Activated CD4-positive, alpha-beta T cell treated with anti-CD3 and anti-CD28 coated beads for 4 hours (primary cell): ENCODE measurements at regions not wholly inside any gene's neighbourhood (a gene's known extent, or its start where the extent isn't known, plus 50 kb on each side); places are given as distances from the start of the nearest gene placed in this dataset.
"Not testable (repeated sequence)": the region's sequence is repeated elsewhere in the genome, so short reads cannot be mapped to it uniquely, and the experiment has no call there.

Experiments used
- DNase-seq, 2 donors: peaks; one replicate each; pipeline ENCODE4 v3.0.0-alpha.2; 2020

- no peak for DNase-seq
Observed at GRCh38 chr21:38115870-38116269, 140.9 kb upstream of the KCNJ15 start.

- no peak for DNase-seq
Observed at GRCh38 chr21:38119793-38120192, 137.0 kb upstream of the KCNJ15 start.

GRCh38 chr21:38120679-38120983 lies 136.2 kb upstream of the KCNJ15 start:
- not testable (repeated sequence) for DNase-seq

DNA sequence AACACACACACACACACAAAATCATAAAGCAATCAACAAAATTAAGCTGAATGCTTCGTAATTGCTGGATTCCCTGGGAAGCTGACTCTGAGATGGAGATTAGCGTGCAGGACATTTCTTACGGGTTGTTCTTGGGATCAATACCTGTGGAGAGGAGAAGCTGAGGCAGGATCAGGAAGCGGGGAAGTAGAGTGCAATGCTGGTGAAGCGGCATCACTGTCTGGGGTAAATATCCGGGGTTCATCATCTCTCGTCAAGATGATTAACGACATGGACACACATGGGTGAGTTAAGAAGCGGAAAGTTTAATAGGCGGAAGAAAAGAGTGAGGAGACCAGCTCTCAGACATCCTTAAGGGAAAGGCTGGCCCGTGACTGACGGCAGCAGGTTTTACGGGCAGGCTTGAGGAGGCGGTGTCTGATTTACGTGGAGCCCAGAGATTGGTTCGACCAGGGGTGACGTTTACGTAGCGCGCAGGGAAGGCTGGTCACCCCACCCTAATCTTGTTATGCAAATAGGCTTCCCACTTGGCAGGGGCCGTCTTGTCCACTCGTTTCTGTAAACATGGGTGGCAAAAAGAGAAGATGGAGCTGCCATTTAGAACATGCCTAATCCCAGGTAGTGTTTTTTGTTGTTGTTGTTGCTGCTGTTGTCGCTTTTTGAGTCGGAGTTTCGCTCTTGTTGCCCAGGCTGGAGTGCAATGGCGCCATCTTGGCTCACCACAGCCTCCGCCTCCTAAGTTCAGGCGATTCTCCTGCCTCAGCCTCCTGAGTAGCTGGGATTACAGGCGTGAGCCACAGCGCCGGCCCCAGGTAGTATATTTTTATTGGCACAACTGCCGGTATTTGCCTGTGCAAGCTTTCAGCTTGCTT lies 135.6 kb upstream of the KCNJ15 start:
- no peak for DNase-seq

DNA sequence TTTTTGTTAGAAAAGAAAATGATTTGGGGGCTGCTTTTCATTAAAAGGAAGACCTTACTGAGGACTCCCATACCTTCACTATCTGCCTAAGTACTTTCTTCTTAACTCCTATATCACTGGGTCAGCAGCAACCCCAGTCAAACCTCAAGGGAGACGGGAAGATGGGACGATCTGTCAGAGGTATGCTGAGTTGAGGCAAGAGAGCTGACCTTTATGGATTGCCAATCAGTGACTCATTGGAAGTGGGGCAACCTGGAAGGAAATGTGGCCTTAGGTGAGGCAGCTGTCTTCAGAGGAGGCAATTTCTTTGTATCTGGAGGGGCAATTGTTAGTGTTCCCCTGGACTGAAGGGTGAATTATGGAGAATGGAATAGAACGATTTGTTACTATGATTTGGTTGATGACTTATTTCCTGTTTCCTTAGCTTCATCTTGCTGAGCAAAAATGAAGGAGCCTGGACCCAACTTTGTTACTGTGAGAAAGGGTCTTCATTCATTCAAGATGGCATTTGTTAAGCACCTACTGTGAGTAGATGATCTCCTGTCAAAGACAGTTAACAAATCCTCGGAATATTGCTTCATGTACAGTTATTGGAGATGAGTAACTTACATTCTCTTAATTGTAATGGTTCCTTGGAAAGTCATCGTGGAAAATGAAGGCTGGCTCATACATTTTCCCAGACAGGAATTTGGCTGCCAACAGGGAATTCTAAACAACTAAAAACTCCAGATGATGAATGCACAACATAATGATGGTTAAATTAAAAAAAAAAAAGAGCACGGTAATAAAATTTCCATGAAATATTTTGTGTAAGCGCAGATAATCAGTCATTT lies 134.7 kb upstream of the KCNJ15 start:
- DNase-seq: no peak

DNA sequence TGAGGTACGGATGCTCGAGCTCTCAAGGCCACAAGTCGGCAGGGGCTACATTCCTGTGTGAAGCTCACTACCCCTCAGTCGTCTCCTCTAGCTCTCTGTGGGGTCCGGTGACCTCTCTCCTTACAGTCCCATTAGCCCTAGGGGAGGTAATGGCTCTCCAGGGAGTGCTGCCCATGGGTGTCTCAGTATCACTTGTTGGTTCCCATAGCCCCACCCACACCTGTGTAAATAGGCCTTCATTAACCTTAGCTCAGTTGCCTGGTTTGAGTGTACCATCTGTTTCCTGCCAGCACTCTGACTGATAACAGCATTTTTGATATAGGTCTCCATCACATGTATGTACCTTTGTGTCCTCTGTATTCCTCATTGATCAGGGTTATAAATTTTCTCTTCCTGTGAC lies 133.2 kb upstream of the KCNJ15 start:
- no peak for DNase-seq

GRCh38 chr21:38126666-38127303 lies 130.0 kb upstream of the KCNJ15 start:
- peak; percentile 24 to 44 for DNase-seq

DNA sequence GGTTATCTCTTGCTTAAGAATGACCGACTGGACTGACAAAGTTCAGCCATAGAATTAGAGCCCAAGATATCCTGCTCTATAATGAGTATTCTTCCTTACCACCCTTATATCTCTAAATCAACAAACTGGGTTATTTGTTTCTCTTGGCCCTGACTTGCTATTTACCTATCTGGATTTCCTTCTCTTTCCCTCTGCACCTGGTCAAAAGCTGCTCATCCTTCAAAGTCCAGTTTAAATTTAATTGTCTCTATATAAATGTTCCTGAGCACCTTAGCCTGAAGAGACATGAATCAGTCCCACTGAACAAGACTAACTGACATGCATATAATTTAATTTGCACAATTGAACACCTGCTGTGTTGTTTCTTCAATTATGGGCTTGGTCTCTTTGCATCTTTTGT lies 127.1 kb upstream of the KCNJ15 start:
- no peak for DNase-seq

GRCh38 chr21:38133240-38133639 lies 123.6 kb upstream of the KCNJ15 start:
- DNase-seq: no peak

DNA sequence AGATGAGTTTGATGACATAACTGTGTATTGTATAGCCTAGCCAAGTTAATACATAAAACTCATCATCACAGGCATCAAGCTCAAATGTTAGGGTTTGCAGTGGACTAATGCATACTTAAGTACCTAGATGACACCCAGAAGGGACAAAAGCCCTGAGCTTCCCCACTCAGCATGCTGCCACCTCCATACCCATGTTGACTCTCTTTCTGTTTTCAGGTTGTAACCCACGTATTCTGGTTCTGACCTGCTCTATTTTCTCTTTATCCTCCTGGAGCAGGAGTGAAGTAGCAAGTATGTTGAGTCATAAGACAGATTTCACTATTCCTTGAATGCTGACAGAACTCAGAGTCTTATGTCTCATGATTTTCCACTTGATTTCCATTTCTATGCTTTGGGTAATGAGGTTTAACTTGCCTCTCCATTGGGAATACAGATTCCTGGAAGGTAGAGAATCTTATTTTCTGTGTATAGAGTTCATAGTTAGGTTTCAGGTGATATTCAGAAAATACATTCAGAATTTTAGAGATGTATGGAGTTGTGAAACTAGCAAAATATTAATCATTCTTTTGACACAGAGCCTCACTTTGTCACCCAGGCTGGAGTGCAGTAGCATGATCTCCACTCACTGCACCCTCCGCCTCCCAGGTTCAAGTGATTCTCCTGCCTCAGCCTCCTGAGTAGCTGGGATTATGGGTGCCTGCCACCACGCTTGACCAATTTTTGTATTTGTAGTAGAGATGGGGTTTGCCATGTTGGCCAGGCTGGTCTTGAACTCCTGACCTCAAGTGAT lies 122.5 kb upstream of the KCNJ15 start:
- DNase-seq: no peak

GRCh38 chr21:38136201-38136600 lies 120.6 kb upstream of the KCNJ15 start:
- DNase-seq: no peak

DNA sequence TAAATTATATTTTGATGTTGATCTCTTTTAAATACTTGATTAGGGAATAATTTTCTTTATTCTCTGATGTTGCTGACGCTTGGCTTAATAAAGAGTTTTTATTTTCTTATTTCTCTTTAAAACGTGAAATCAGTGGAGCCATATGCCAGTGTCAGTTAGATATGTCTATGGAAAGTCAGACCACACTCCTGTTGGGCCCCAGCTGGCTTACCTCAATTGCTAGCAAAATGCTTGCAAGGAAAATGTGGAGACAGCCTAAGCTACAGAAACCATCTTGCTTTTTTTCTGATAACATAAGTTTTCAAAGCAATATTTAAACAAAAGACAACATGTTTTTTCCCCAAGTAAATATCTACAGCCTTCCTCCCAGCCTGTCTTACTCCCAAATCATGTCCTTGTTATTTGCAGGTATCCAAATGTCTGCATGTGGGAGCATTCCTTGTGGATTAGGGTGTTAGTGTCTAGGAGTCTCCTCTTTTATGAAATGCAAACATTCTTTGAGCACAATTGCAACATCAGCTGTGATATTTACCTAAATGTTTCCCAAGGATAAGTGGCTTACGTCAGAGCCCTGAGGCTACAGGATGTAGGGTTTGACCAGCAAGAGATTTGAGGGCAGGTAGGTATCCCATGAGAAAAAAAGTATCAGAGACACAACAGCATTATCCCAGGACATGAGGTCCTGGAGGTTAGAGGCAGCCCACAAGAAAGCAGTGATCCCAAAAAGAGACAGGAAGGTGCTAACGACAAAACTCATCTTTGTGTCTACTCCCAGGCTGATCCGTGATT lies 117.2 kb upstream of the KCNJ15 start:
- DNase-seq: no peak

DNA sequence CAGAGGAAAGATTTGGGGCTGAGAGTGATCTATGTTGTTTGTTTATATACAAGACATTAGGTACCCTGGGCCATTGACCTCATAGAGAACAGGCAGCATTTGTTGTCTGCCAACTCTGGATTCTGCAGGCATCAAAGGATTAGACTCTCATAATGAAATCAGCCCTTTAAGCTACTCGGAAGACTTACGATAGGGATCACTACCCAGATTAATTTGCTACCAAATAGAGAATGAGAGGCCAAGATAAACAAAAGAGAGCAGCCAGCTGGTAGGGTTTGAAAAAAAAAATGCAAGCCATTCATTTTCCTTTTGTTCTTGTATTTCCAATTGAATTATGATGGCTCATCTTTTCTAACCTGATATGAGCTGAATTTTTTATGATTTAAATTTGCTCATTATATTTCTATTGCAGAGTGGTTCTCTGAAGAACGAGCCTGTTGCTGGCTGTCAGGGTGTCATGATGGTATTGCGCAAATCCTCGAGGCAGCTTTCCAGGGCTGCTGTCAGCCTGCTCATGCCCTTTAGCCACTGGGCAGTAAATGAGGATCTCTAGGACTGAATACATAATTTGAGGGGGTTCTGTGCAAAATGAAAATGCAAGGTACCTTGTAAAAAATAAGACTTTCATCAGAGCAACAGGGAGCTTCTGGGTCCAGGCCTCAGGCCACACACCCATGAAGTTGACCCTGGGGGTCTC lies 116.4 kb upstream of the KCNJ15 start:
- DNase-seq: no peak

GRCh38 chr21:38142224-38142623 lies 114.6 kb upstream of the KCNJ15 start:
- DNase-seq: no peak

GRCh38 chr21:38144193-38144592 lies 112.6 kb upstream of the KCNJ15 start:
- DNase-seq: no peak

- no peak for DNase-seq
Observed at GRCh38 chr21:38145104-38145503, 111.7 kb upstream of the KCNJ15 start.

DNA sequence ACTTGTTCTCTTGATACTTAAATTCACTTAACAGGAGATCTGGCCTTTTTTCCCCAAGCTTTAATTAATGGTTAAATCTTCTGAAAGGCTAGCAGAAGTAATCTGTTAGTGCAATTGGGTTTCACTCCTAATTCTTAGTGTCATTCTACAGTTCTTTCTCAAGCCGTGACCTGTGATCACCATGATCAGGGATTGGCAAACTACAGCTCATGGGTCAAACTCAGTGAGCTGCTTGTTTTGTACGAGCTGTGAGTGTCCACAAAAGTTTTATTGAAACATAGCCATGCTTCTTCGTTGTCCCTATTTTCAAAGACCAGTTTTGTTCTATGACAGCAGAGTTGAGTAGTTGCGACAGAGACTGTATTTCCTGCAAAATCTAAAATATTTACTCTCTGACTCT lies 109.4 kb upstream of the KCNJ15 start:
- DNase-seq: no peak

- DNase-seq: no peak
Observed at GRCh38 chr21:38148046-38148445, 108.7 kb upstream of the KCNJ15 start.

DNA sequence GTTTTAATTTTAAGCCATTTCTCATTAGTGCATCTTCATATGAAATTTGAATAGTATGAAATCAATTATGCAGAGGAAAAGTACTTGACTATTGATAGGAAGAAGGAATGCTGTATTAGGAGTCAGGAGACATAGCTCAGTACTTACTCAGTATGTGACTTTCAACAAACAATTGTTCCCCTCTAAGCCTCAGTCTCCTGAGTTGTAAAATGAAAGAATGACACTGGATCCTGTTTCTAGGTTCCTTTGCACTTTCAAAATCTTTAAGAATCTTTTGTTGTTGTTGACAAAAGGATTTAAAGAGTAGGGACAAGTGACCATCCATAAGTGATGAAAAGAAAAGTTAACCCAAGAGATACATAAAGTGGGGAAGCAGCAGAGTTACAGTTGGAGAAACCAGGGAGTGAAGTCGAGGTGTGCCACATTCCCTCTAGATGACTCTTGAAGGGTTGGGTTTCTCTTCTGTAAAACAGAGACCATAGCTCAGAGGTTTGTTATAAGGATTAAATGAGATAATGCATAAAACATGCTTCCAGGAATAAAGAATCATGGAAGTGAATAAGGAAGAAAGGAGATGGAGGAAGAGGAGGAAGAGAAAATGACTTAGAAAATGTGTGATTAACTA lies 105.7 kb upstream of the KCNJ15 start:
- DNase-seq: no peak

- no peak for DNase-seq
Observed at GRCh38 chr21:38156200-38156599, 100.6 kb upstream of the KCNJ15 start.

- peak; percentile 54 to 56 for DNase-seq
Observed at GRCh38 chr21:38159355-38159754, 97.4 kb upstream of the KCNJ15 start.
